Right lobe of liver (tissue), 6 donors: ENCODE measurements at regions not wholly inside any gene's neighbourhood (a gene's known extent, or its start where the extent isn't known, plus 50 kb on each side); places are given as distances from the start of the nearest gene placed in this dataset.

ENCODE experiments used
- ATAC-seq, 4 donors: fragments of 200-7000 bp; cut with Tn5 transposase; one replicate each; pipeline ENCODE4 v1.9.1; 2020; ENCODE audit warnings: mild to moderate bottlenecking in 4 of 4, moderate library complexity in 4 of 4
- DNase-seq, 3 donors: peaks; one replicate each; pipeline ENCODE4 v3.0.0-alpha.2; 2020
- H3K27ac ChIP-seq, 3 donors: fragments of 200-600 bp; one replicate each; pipeline ENCODE4 v1.8.0; 2022
- H3K27me3 ChIP-seq, 2 donors: fragments of 200-600 bp; one replicate each; pipeline ENCODE4 v1.8.0; 2022
- H3K36me3 ChIP-seq, 4 donors: fragments of 200-600 bp; sonication (generic) in 1 of 4; one replicate each; pipeline versions ENCODE4 v1.5.1 to v1.8.0; 2017 to 2022; ENCODE audit warnings: control low read depth in 1 of 4
- H3K4me1 ChIP-seq, 4 donors: fragments of 200-600 bp; sonication (generic) in 1 of 4; one replicate each; pipeline versions ENCODE4 v1.5.1 to v1.8.0; 2017 to 2022; ENCODE audit warnings: control low read depth in 1 of 4
- H3K4me3 ChIP-seq, 3 donors: fragments of 200-600 bp; one replicate each; pipeline ENCODE4 v1.8.0; 2022
- H3K9me3 ChIP-seq, 4 donors: fragments of 200-600 bp; sonication (generic) in 1 of 4; one replicate each; pipeline versions ENCODE4 v1.5.1 to v1.8.0; 2017 to 2022; ENCODE audit warnings: control low read depth in 1 of 4
- CTCF ChIP-seq, 4 donors: fragments of 200-600 bp in 3 of 4; fragments of 450-650 bp in 1 of 4; IDR thresholded peaks; one replicate each; pipeline versions ENCODE4 v1.5.1 to v1.8.0; 2016 to 2022; ENCODE audit warnings: antibody characterized with exemption in 4 of 4, mild to moderate bottlenecking in 2 of 4
- POLR2A ChIP-seq: fragments of 450-650 bp; IDR thresholded peaks from one replicate; pipeline ENCODE4 v1.6.1; 2017; ENCODE audit warnings: antibody characterized with exemption, mild to moderate bottlenecking
- WGBS: methylation state at CpG from one replicate; pipeline ENCODE4 v1.1.6; 2018; ENCODE audit warnings: low coverage, low lambda C conversion rate; ENCODE audit not compliant: insufficient coverage; ENCODE audit errors: missing lambda C conversion rate; 5-methylcytosine and 5-hydroxymethylcytosine counted together
- intact Hi-C, 2 donors: fragments of 100-400 bp; cut with DNase I; formaldehyde crosslinking; loops; one replicate each; pipeline versions ENCODE4 v1.11.2 to v1.14.1; 2022
- donor health status: DM: no; HTN: yes; CAD: no.
- donor health status: DM: no; HTN: no; CAD: no.
- donor health status: DM: no; HTN: no; CAD: no.
- donor health status: DM: no; HTN: yes; CAD: no.
- donor health status: DM: no; HTN: yes; CAD: no.

GRCh38 chr16:17850581-17851250 lies 380.0 kb upstream of the XYLT1 start:
- Histone ChIP-seq H3K9me3 (no peaks in the 10 kb centered on the region), H3K27me3 (no peaks in the 10 kb centered on the region), H3K36me3 (no peaks in the 10 kb centered on the region), H3K4me3 (no peak overlapping the region), H3K4me1 (no peaks in the 10 kb centered on the region), H3K27ac (no peak overlapping the region)
- 50% methylated on average over 14 of the region's 16 CpGs for WGBS
- ATAC-seq (no peak), DNase-seq (no peak)
- no peak for TF ChIP-seq POLR2A
- TF ChIP-seq CTCF (IDR thresholded peaks at IDR 0.05), result no peak
- intact Hi-C loops, result no loop called here

- intact Hi-C loops, result no loop called here
- WGBS, result 42% methylated on average over 2 of the region's 6 CpGs
- no peak overlapping the region for H3K27ac ChIP-seq
Observed at GRCh38 chr16:17847234-17847795, 376.6 kb upstream of the XYLT1 start.

GRCh38 chr16:17846030-17846429 lies 375.3 kb upstream of the XYLT1 start:
- ATAC-seq, result no peak
- no peak for DNase-seq
- H3K27me3 ChIP-seq, result no peaks in the 10 kb centered on the region
- intact Hi-C loops, result no loop called here
- no peak overlapping the region for H3K27ac ChIP-seq
- H3K4me1 ChIP-seq, result no peaks in the 10 kb centered on the region
- TF ChIP-seq CTCF (IDR thresholded peaks at IDR 0.05) (no peak), POLR2A (no peak)
- H3K36me3 ChIP-seq, result no peaks in the 10 kb centered on the region
- no peaks in the 10 kb centered on the region for H3K9me3 ChIP-seq
- no peak overlapping the region for H3K4me3 ChIP-seq
- WGBS, result 94% methylated on average over 3 of the region's 6 CpGs

More at GRCh38 chr16:17847234-17847795, 376.6 kb upstream of the XYLT1 start:
- DNase-seq (no peak), ATAC-seq (peak in 1 of 4 donors; percentile 47)
- no peaks in the 10 kb centered on the region for H3K9me3 ChIP-seq
- TF ChIP-seq POLR2A, result no peak
- no peak for TF ChIP-seq CTCF (IDR thresholded peaks at IDR 0.05)
- H3K4me3 ChIP-seq, result no peak overlapping the region
- no peaks in the 10 kb centered on the region for H3K4me1 ChIP-seq
- H3K36me3 ChIP-seq, result no peaks in the 10 kb centered on the region
- no peaks in the 10 kb centered on the region for H3K27me3 ChIP-seq

- ATAC-seq, result no peak
- Histone ChIP-seq H3K36me3 (no peaks in the 10 kb centered on the region), H3K27me3 (no peaks in the 10 kb centered on the region), H3K9me3 (no peaks in the 10 kb centered on the region), H3K4me1 (no peaks in the 10 kb centered on the region), H3K4me3 (no peak overlapping the region), H3K27ac (no peak overlapping the region)
- no peak for DNase-seq
- intact Hi-C loops, result no loop called here
- 64% methylated on average over 8 of the region's 10 CpGs for WGBS
- no peak for TF ChIP-seq CTCF (IDR thresholded peaks at IDR 0.05)
- no peak for TF ChIP-seq POLR2A
Observed at GRCh38 chr16:17845031-17845430, 374.3 kb upstream of the XYLT1 start.
